HG03045 (cell line): ENCODE measurements at regions not wholly inside any gene's neighbourhood (a gene's known extent, or its start where the extent isn't known, plus 50 kb on each side); places are given as distances from the start of the nearest gene placed in this dataset.
"Not testable (repeated sequence)": the region's sequence is repeated elsewhere in the genome, so short reads cannot be mapped to it uniquely, and the experiment has no call there.

Experiments
- ATAC-seq: cut with Tn5 transposase; IDR thresholded peaks from one replicate; pipeline ENCODE4 v1.9.1; 2021; ENCODE audit warnings: mild to moderate bottlenecking, moderate library complexity; ENCODE audit not compliant: unreplicated experiment

- ATAC-seq = no peak
These were observed 58.8 kb downstream of the UQCRFS1 start for GRCh38 chr19:29154163-29154562.

- ATAC-seq = no peak
These were observed 67.2 kb downstream of the UQCRFS1 start for GRCh38 chr19:29145756-29146155.

- no peak for ATAC-seq
These were observed 69.8 kb downstream of the UQCRFS1 start for GRCh38 chr19:29143183-29143582.

GRCh38 chr19:29139227-29139626 lies 73.7 kb downstream of the UQCRFS1 start:
- no peak for ATAC-seq

- not testable (repeated sequence) for ATAC-seq
These were observed 74.7 kb downstream of the UQCRFS1 start for GRCh38 chr19:29138206-29138605.

- no peak for ATAC-seq
These were observed 81.5 kb downstream of the UQCRFS1 start for GRCh38 chr19:29131456-29131855.

GRCh38 chr19:29129148-29129547 lies 83.8 kb downstream of the UQCRFS1 start:
- ATAC-seq = no peak

GRCh38 chr19:29128203-29128602 lies 84.7 kb downstream of the UQCRFS1 start:
- no peak for ATAC-seq

- ATAC-seq = no peak
These were observed 90.8 kb downstream of the UQCRFS1 start for GRCh38 chr19:29122185-29122584.

GRCh38 chr19:29121684-29122083 lies 91.3 kb downstream of the UQCRFS1 start:
- ATAC-seq = no peak

- ATAC-seq = no peak
These were observed 92.5 kb downstream of the UQCRFS1 start for GRCh38 chr19:29120466-29120865.

GRCh38 chr19:29119590-29119989 lies 93.4 kb downstream of the UQCRFS1 start:
- ATAC-seq = no peak

GRCh38 chr19:29118389-29118788 lies 94.6 kb downstream of the UQCRFS1 start:
- no peak for ATAC-seq

- no peak for ATAC-seq
These were observed 95.0 kb downstream of the UQCRFS1 start for GRCh38 chr19:29117926-29118325.

GRCh38 chr19:29115181-29115580 lies 97.8 kb downstream of the UQCRFS1 start:
- ATAC-seq = no peak

GRCh38 chr19:29113838-29114237 lies 99.1 kb downstream of the UQCRFS1 start:
- ATAC-seq = no peak

GRCh38 chr19:29111576-29111975 lies 101.4 kb downstream of the UQCRFS1 start:
- no peak for ATAC-seq

- no peak for ATAC-seq
These were observed 105.1 kb downstream of the UQCRFS1 start for GRCh38 chr19:29107831-29108230.

- ATAC-seq = no peak
These were observed 106.5 kb downstream of the UQCRFS1 start for GRCh38 chr19:29106346-29106885.

- no peak for ATAC-seq
These were observed 107.2 kb downstream of the UQCRFS1 start for GRCh38 chr19:29105629-29106292.

GRCh38 chr19:29104605-29105241 lies 108.2 kb downstream of the UQCRFS1 start:
- ATAC-seq = no peak

- no peak for ATAC-seq
These were observed 114.0 kb downstream of the UQCRFS1 start for GRCh38 chr19:29098863-29099481.
